ENCODE measurements at regions not wholly inside any gene's neighbourhood (a gene's known extent, or its start where the extent isn't known, plus 50 kb on each side); places are given as distances from the start of the nearest gene placed in this dataset.

DNA sequence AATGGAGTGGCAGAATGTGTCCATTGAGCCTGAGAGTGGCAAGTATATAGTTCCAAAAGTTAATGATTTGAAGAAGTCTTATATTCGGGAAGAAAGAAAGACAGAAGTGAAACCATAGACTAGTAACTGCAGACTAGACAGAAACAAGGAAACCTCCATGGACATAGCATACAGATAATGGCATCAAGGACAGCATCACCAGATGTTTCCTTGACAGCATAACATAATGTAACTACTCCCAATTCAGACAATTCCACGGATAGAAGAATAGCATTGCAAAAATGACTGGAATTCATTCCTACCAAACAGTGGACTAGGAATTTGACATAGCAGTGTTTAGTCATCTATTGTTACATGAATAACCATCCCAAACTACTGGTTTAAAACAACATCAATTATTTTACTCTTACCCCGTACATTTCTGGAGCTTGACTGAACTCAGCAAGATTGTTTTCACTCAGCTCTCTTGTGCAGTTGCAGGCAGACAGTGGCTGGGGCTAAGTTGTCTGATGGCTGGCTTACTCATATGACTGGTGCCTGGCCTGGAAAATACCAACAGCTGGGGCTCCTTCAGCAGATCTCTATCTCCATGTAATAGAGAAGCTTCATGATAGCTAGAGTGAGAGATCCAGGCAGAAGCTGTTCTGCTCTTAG lies 109.7 kb upstream of the GADL1 start:
- DNase-seq (ENCODE audit: low spot score) = no peak

- no peak for DNase-seq (ENCODE audit: low spot score)
These were observed 114.5 kb upstream of the GADL1 start for GRCh38 chr3:31008994-31009393.

GRCh38 chr3:31009881-31010280 lies 115.4 kb upstream of the GADL1 start:
- DNase-seq (ENCODE audit: low spot score) = no peak

DNA sequence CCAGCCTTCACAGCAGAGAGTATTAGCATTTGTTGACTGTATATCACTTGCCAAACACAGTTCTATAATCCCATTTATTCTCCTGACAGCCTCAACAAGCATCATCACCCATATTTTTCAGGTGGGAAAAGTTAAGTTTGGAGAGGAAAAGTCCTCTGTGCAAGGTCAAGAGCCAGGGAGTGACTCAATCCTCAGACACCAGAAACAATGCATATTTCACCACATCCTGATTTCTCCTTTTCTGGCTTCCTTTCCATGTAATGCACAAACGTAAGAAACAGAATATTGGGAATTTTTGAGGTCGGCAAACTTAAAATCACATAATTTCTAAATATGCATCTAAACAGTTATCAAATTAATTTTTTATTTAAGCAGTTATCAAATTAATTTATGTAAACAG lies 116.0 kb upstream of the GADL1 start:
- DNase-seq (ENCODE audit: low spot score) = no peak

- no peak for DNase-seq (ENCODE audit: low spot score)
These were observed 116.9 kb upstream of the GADL1 start for GRCh38 chr3:31011380-31011779.

GRCh38 chr3:31013090-31013489 lies 118.6 kb upstream of the GADL1 start:
- no peak for DNase-seq (ENCODE audit: low spot score)

GRCh38 chr3:31013843-31014242 lies 119.4 kb upstream of the GADL1 start:
- DNase-seq (ENCODE audit: low spot score) = no peak

DNA sequence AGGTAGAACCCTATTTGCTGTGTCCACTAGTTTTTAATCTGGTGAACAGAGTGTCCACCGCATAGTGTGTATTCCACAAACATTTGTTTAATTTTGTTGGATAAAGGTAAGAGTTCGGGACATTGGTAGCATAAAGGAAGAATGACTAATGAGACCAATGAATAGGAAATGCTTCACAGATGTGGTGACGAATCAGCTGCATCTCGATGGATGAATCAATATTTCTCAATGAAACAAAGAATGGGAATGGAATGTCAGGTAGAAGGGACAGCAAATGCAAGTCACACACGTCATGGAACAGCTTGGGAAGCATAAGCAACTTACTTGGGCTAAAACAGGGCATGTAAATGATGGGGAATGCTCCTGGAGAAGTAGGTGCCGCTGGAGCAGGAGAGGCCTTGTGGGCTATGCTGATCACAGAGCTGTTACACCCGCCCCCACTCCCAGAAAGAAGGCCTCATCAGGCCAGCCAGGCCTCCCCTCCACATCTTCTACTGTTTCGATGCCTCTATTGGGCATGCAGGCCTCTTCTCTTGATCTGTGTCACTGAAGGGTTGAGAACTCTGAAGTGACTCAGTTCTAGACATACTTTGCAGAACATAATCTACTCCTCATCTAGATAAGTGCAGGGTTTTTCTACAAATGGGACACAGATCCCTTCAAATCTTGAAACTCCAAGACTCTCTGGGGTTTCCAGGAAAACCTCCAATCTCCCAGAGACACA lies 120.0 kb upstream of the GADL1 start:
- DNase-seq (ENCODE audit: low spot score) = no peak

DNA sequence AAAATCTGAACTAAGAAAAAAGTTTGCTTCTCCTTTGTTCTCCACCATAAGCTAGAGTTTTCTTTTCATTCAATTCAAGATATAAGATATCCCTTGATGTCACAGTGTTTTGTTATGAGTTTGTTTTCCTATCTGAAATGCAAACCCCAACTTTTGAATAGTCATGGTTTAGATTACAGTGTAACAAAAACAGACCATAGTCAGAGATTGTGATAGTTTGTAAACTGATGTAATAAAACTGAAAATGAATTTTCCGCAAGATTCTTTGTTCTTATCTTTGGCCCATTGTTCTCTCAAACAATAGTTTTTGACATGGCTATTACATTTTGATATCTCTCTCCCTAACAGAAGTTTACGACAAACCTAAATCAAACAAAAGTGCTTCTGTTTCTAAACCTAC lies 121.7 kb upstream of the GADL1 start:
- DNase-seq (ENCODE audit: low spot score) = no peak

- DNase-seq (ENCODE audit: low spot score) = no peak
These were observed 128.3 kb upstream of the GADL1 start for GRCh38 chr3:31022716-31023115.

DNA sequence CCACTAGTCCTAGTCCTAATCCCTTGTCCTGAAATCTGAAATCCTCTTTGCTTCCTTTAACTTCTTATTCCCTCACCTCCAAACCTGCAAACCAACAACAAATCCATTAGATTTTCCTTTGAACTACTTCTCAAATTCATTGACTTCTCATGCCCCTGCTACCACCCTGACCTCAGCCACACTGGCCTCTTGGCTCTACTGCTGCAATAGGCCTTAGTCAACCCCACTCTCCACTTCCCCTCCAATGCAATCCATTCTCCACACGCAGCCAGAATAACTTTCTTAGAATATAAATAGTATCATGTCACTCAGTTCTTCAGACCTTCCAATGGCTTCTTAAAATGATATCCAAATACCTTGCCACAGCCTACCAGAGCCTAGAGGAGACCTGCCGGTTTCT lies 131.1 kb upstream of the GADL1 start:
- no peak for DNase-seq (ENCODE audit: low spot score)

GRCh38 chr3:31027191-31027761 lies 132.8 kb upstream of the GADL1 start:
- DNase-seq (ENCODE audit: low spot score) = no peak

- DNase-seq (ENCODE audit: low spot score) = no peak
These were observed 133.5 kb upstream of the GADL1 start for GRCh38 chr3:31027914-31028313.

- no peak for DNase-seq (ENCODE audit: low spot score)
These were observed 134.3 kb upstream of the GADL1 start for GRCh38 chr3:31028766-31029165.

- no peak for DNase-seq (ENCODE audit: low spot score)
These were observed 135.2 kb upstream of the GADL1 start for GRCh38 chr3:31029706-31030105.

- no peak for DNase-seq (ENCODE audit: low spot score)
These were observed 141.2 kb upstream of the GADL1 start for GRCh38 chr3:31035681-31036080.

GRCh38 chr3:31038086-31038739 lies 143.8 kb upstream of the GADL1 start:
- no peak for DNase-seq (ENCODE audit: low spot score)

GRCh38 chr3:31039145-31039544 lies 144.7 kb upstream of the GADL1 start:
- DNase-seq (ENCODE audit: low spot score) = no peak

DNA sequence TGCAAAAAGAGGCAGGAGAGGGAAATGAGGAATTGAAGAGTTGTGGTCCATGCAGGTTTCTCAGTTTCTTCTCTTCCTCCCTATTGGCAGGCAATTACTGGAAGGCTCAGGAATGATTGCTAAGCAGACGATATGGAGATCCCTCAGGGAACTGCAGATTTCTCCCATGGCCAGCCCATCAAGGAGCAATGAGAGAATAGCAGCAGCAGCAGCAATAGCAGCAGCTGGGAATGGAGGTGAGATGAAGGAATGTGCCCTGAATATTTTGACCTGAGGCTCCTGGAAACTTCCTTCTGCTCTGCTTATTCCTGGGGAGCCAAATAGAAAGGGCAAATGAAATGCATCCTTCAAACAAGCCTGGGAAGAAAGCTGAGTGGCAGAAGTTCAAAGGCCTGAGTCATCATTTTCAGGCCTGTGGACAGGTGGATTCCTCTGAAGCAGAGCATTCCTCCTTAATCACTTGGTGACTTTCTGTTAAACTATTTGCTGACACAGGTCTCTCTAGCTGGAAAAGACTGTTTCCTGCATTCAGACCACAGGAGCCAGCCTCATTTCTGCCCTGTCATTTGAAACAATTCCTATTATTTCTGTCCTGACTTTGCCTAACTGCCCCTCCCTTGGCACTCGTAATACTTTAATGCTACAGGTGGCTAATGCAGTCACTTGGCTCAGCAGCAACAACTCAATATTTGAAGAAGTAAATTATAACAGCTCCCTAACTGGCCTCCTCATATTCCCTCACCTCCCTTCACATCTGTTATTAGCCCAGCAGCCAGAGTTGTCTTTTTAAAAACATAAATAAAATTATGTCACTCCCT lies 146.9 kb upstream of the GADL1 start:
- DNase-seq (ENCODE audit: low spot score) = no peak

DNA sequence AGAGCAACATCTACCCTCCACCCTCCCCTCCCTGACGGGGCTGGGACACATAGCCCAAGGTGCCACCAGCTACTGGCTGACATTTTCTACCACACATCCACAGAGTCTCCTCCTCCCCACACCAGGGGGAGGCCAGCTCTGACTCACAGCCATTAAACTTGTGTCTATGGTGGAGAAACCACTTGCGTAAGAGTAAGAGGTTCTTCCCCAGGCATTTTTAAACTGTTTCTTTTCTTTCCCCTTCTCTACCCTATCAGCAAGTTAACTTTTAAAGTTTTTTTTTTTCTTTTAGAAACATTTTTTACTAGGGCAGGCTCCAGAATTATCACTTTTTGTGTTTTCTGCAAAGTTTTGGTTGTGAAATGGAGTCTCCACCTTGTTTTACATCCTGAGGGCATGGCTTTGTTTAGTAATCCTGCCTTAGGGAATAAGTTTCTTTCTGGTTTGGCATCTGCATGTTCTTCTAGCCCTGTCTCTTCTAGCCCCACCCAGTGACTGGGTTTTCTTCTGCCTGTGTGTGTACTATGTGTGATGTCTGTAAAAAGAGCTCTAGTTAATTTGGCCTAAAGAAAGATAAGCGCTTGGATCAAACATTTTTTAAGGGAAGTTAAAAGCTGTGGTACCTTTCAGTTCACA lies 148.8 kb upstream of the GADL1 start:
- no peak for DNase-seq (ENCODE audit: low spot score)

DNA sequence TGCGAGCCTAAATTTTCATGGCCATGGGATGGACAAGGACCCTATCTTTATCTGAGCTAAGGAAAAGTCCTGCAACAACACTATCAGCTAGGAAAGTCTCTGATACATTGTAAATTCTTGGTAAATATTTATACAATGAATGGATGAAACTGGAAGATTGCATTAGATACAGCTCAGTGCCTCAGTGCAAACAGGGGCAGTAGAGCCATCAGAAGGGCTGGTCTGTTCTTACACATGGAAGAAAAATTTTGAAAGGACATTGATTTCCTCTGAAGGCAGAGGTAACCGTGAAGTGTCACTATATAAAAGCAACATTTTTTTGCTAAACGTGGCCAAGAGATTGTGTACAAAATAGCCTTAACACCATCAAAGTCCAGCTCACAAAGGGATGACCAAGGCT lies 153.2 kb upstream of the GADL1 start:
- no peak for DNase-seq (ENCODE audit: low spot score)

GRCh38 chr3:31048143-31048542 lies 153.7 kb upstream of the GADL1 start:
- DNase-seq (ENCODE audit: low spot score) = no peak
